NCI-H187 (cell line): ENCODE measurements at regions not wholly inside any gene's neighbourhood (a gene's known extent, or its start where the extent isn't known, plus 50 kb on each side); places are given as distances from the start of the nearest gene placed in this dataset.

ENCODE experiments used
- DNase-seq, 2 experiments: peaks; one replicate each; lab custom pipeline; 2025; lab: John Stamatoyannopoulos, UW

DNA sequence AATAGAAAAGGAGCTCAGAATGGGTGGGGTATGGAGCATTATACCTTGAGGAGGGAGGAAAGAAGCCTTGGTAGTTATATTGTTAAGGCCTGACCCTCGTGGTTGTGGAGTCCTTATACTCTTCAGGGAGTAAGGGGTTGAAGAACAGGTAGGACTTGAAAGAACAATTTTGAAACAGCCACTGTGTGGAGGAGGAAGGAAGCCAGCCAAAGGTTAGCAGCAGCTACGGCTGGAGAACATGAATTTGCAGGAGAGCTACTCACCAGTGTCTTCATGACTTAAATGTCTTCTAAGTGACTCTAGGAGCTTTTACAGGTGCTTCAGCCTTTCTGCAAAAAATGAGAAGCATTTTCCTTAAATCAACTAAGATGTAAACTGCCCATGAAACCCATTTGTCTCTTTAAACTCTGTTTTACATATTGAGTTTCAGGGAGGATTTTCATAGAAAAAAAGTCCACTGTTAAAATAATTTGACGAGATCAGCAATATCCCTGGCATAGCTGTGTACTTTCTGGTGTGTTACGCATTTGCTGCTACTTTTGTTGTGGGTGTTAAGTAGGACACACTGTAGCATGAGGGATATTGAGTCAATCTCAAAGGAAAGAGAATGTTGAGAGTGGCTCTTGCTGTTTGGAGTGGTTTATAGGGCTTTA, 110.6 kb upstream of the ELL2 start:
- no peak for DNase-seq

DNA sequence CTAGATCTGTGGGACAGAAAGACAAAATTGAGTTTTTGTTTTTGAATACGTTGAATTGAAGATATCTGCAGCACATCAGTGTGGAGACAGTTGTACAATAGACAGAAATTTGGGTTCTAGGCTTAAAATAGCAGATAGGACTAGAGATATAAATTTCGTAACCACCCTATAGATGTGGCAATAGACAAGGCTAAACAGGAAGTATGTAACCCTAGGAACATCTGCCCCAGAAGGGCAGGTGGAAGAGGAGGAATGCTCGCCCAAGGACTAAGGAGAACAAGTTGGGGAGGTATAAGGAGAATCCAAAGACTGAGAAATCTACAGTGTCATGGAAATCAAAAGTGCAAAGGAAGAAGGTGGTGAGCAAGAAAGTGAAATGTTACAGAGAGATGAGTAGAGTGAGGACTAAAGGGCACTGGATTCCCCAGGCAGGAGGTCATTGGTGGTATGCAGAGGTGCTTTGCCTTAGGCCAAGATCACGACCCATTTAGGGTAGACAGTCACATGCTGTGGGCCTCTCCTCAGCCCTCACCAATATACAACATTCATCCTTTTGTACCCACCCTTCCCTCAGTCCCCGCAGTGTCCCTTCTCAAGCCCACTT, 109.1 kb upstream of the ELL2 start:
- DNase-seq, result no peak

- no peak for DNase-seq
Measured at GRCh38 chr5:96067894-96068614, 106.4 kb upstream of the ELL2 start.

- DNase-seq, result no peak
Measured at GRCh38 chr5:96067251-96067650, 105.6 kb upstream of the ELL2 start.

- no peak for DNase-seq
Measured at GRCh38 chr5:96066386-96066719, 104.7 kb upstream of the ELL2 start.

GRCh38 chr5:96065685-96066385, 104.2 kb upstream of the ELL2 start:
- DNase-seq, result no peak

- DNase-seq, result no peak
Measured at GRCh38 chr5:96064877-96065276, 103.2 kb upstream of the ELL2 start.

GRCh38 chr5:96062836-96063235, 101.2 kb upstream of the ELL2 start:
- no peak for DNase-seq

DNA sequence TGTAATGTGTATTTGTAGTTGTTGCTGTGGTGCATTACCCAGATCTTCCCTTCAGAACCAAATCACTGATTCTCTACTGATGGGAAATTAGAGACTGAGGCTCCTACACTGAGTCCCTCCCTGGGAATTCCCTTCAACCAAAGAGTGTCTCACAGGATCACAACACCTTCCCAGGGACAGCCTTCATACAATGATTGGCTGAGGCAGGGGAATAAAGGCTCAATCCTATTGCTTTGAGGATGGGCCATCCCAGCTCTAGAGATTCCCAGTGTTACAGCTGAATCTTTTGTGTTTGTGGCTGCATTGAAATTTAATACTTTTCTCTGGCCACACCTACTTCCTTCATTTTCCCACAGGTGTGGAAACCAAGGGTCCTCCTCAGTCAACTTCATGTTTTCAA, 96.4 kb upstream of the ELL2 start:
- no peak for DNase-seq

- DNase-seq, result no peak
Measured at GRCh38 chr5:96054311-96055030, 92.8 kb upstream of the ELL2 start.

DNA sequence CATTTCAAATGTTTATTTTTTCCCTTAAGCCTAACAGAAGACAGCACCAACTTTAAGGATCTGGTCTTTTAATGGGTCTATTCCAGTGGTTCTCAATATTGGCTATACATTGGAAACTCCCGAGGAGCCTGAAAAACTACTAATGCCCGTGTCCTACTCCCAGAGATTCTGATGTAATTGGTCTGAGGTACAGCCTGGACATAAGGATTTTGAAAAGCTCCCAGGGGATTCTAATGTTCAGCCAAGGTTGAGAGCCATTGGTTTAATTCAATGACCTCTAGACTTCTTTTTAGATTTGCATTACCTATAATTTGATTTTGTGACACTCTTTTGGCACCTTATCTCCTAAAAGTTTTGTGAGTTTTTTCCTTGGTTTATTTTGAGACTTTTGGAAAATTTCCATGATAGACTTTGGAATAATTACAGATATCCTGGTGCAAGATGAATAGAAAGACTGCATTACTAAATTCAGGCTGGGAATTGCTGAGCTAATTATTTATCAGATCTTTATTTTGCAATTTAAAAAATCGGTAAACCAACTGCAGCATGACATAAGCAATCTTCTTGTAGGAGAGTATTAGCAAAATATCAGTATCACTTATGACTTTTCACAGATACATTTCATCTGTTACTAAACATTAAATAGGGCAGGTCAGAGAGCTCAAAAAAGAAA, 91.5 kb upstream of the ELL2 start:
- DNase-seq, result no peak

GRCh38 chr5:96052374-96052773, 90.7 kb upstream of the ELL2 start:
- no peak for DNase-seq

DNA sequence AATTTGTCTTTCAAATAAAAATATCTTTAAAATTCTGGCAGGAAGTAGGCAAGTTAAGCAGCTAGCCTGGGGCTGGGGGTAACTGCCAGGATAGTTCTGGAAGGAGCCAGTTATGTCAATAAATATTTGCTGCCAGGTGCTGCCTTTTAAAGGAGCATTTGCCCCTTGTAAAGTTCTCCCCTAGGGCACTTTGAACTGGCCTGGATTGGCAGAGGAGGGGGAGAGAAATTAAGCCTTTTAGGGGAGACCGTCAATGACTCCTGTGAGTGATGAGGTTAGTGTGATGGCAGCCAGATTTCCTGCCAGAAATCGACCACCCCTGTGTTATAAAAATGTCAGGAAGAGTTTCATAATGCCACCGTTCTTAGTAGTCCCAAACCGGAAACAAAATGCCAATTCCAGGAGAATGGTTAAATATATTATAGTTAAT, 89.8 kb upstream of the ELL2 start:
- DNase-seq, result no peak

- no peak for DNase-seq
Measured at GRCh38 chr5:96050273-96050880, 88.7 kb upstream of the ELL2 start.

GRCh38 chr5:96049398-96050272, 88.0 kb upstream of the ELL2 start:
- no peak for DNase-seq

DNA sequence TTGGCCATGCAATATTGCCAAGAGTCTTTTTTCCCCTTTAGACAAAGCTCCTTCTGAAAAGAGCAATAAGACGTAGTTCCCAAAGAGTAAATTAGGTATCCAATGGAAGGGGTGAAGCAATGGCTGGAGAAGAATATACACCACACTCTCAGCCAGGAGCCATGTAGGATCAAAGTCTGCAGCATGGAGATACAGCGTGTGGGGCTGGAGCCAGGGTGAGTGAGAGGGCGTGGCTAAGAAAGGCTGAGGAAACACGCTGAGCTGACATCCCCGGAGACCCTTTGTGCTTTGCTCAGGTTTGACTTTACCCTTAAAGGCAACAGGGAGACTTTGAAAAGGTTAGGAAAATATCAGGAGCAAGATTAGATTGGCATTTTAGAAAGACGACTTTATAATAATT, 87.1 kb upstream of the ELL2 start:
- no peak for DNase-seq

GRCh38 chr5:96045888-96046287, 84.2 kb upstream of the ELL2 start:
- DNase-seq, result no peak

DNA sequence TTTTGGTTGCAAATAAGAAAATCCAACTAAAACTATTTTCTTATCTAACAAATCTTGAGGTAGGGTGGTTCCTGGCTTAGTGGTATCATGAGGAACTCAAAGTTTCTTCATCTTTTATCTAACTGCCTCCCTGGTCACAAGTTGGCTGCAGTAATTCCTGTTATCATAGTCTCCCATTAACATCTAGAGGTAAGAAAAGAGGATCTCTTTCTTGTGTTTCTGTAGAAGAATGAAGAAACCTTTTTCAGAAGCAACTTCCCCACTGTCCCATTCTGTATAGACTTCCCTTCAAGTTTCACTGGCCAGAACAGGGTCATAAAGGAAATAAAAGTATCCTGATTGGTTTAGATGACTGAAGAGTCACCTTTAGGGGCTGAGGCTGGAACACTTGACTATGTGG, 81.8 kb upstream of the ELL2 start:
- DNase-seq, result no peak

DNA sequence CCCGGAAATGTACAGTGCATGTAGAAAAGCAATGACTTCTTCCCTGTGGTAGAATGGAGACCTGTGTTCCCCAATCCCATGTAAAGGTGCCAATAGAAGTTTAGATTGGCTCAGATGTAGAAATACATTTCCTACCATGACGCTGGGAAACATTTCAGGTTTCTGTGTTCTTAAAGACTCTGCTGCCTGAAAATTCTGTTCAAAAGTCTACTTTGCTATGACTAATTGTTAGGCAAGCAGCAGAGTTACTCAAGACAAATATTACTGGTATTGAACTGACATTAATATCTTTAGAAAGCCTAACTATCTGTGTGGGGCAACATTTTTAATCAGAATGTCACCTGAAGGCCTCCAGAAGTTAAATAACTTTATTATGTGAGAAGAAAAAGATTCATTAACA, 75.5 kb upstream of the ELL2 start:
- DNase-seq, result no peak

DNA sequence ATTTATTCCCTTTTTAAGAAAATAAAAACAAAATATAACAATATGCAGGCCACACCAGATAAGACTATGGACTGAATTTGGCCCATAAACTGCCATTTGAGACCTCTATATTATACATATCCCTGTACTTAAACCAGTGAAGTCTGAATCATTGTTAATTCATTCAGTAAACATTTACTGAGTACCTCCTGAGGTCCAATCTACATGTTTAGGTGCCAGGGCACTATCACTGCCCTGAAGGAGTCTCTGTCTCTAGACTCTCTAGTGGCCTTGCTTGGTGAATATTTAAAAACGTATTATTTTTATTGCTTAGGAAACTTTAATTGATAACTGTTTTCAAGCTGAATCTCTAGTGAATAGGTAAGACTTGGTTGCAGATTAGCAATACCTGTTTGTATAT, 74.7 kb upstream of the ELL2 start:
- no peak for DNase-seq
